ENCODE measurements at regions not wholly inside any gene's neighbourhood (a gene's known extent, or its start where the extent isn't known, plus 50 kb on each side); places are given as distances from the start of the nearest gene placed in this dataset.
"Not testable (repeated sequence)": the region's sequence is repeated elsewhere in the genome, so short reads cannot be mapped to it uniquely, and the experiment has no call there.

- dilution Hi-C loops (cut with HindIII; ENCODE audit: low sequenced_read_pairs, unreplicated experiment) (no loop called here), in situ Hi-C loops (cut with MboI; ENCODE audit: low sequenced_read_pairs) (no loop called here), intact Hi-C loops (cut with micrococcal nuclease) (no loop called here)
- H3K14ac ChIP-seq (replicated peaks; ENCODE audit: low read depth, low read length): no peak overlapping the region
- no peak overlapping the region for H3K27ac ChIP-seq (ENCODE audit: insufficient read depth, low read length)
- H3K9ac ChIP-seq (ENCODE audit: low read depth, low read length): no peak overlapping the region
- no peaks in the 10 kb centered on the region for H3K27me3 ChIP-seq (ENCODE audit: control insufficient read depth, insufficient read depth, low read length)
- no peaks in the 10 kb centered on the region for H3K4me1 ChIP-seq (ENCODE audit: control insufficient read depth, insufficient read depth, low read length)
- H3K36me3 ChIP-seq (ENCODE audit: control insufficient read depth, insufficient read depth, low read length): no peaks in the 10 kb centered on the region
- H2AK9ac ChIP-seq (replicated peaks; ENCODE audit: low read depth, low read length, poor library complexity): no peak overlapping the region
- no peaks in the 10 kb centered on the region for H3K79me1 ChIP-seq (ENCODE audit: low read depth in 1 of 2, low read length in 2 of 2)
- TF ChIP-seq RCOR1 (IDR thresholded peaks at IDR 0.05; ENCODE audit: insufficient replicate concordance, low read length) (no peak), RFX5 (IDR thresholded peaks at IDR 0.05; ENCODE audit: low read depth, low read length) (no peak), POLR2A (IDR thresholded peaks at IDR 0.05; ENCODE audit: low read depth, low read length) (no peak), MAZ (IDR thresholded peaks at IDR 0.05; ENCODE audit: borderline replicate concordance, low read depth, low read length) (no peak), NFE2L2 (IDR thresholded peaks at IDR 0.05; ENCODE audit: low read depth, low read length) (no peak), CTCF (conservative IDR thresholded peaks at IDR 0.05; ENCODE audit: low read depth, low read length) (no peak)
- no peak overlapping the region for H3K4me2 ChIP-seq (ENCODE audit: low read depth, low read length)
- no peak overlapping the region for H3K4me3 ChIP-seq (ENCODE audit: insufficient read depth, low read depth, low read length)
- H4K5ac ChIP-seq (ENCODE audit: low read depth, low read length): no peak overlapping the region
- no peaks in the 10 kb centered on the region for H3K9me1 ChIP-seq (ENCODE audit: insufficient read depth, low read length)
- no TSS peak for BruUV-seq (replicated peaks)
- H2BK120ac ChIP-seq (ENCODE audit: low read depth, low read length): no peak overlapping the region
- 56% methylated on average over 6 of the region's 15 CpGs; no CpG with 5 or more reads in 1 of the 2 experiments for WGBS, 2 experiments (ENCODE audit: extremely low coverage in 2 of 2, insufficient read length in 1 of 2)
- DNase-seq (no peak), ATAC-seq (ENCODE audit: low read depth) (no peak)
- H2BK5ac ChIP-seq (ENCODE audit: low read depth, low read length, poor library complexity, severe bottlenecking): no peak overlapping the region
- H4K91ac ChIP-seq (ENCODE audit: insufficient read depth, low read depth, low read length): no peak overlapping the region
- H3K56ac ChIP-seq (ENCODE audit: extremely low read depth, insufficient read depth, low read length): no peak overlapping the region
- no peaks in the 10 kb centered on the region for H4K20me1 ChIP-seq (ENCODE audit: insufficient read depth, low read length)
- H2AFZ ChIP-seq (replicated peaks; ENCODE audit: low read length, poor library complexity): no peak overlapping the region
- no peak overlapping the region for H2AK5ac ChIP-seq (ENCODE audit: low read depth, low read length)
- no peak overlapping the region for H3K23ac ChIP-seq (ENCODE audit: low read depth, low read length)
- CTCF ChIA-PET: no interaction called here
- H3K18ac ChIP-seq (ENCODE audit: low read depth, low read length): no peak overlapping the region
- POLR2A ChIA-PET (ENCODE audit: unreplicated experiment): no interaction called here
- H4K8ac ChIP-seq (ENCODE audit: low read depth in 2 of 2, low read length in 2 of 2): no peak overlapping the region
- H3K4ac ChIP-seq (ENCODE audit: low read depth, low read length): no peak overlapping the region
- no peak overlapping the region for H2BK20ac ChIP-seq (ENCODE audit: low read depth, low read length)
- peaks cover 2% of the 10 kb centered on the region; the same call in 1 of the 2 replicates for H3K9me3 ChIP-seq (ENCODE audit: control insufficient read depth, insufficient read depth, low read length)
- no peak overlapping the region for H2BK15ac ChIP-seq (ENCODE audit: low read depth, low read length)
Measured at GRCh38 chr5:162685302-162685701, 617.7 kb downstream of the GABRG2 start.

GRCh38 chr5:162696272-162696671 is 628.7 kb downstream of the GABRG2 start:
- H3K9me1 ChIP-seq (ENCODE audit: insufficient read depth, low read length); H4K91ac ChIP-seq (ENCODE audit: insufficient read depth, low read depth, low read length); POLR2A ChIA-PET (ENCODE audit: unreplicated experiment); H3K4me2 ChIP-seq (ENCODE audit: low read depth, low read length); H2BK120ac ChIP-seq (ENCODE audit: low read depth, low read length); H3K27me3 ChIP-seq (ENCODE audit: control insufficient read depth, insufficient read depth, low read length); H2BK20ac ChIP-seq (ENCODE audit: low read depth, low read length); H2AK5ac ChIP-seq (ENCODE audit: low read depth, low read length); in situ Hi-C loops (cut with MboI; ENCODE audit: low sequenced_read_pairs); ATAC-seq (ENCODE audit: low read depth); H3K14ac ChIP-seq (replicated peaks; ENCODE audit: low read depth, low read length); H4K20me1 ChIP-seq (ENCODE audit: insufficient read depth, low read length); H3K56ac ChIP-seq (ENCODE audit: extremely low read depth, insufficient read depth, low read length); CTCF ChIA-PET; H3K36me3 ChIP-seq (ENCODE audit: control insufficient read depth, insufficient read depth, low read length); H3K27ac ChIP-seq (ENCODE audit: insufficient read depth, low read length); BruUV-seq (replicated peaks); H3K4ac ChIP-seq (ENCODE audit: low read depth, low read length); H3K79me1 ChIP-seq (ENCODE audit: low read depth in 1 of 2, low read length in 2 of 2); H3K18ac ChIP-seq (ENCODE audit: low read depth, low read length); H2BK5ac ChIP-seq (ENCODE audit: low read depth, low read length, poor library complexity, severe bottlenecking); H3K4me1 ChIP-seq (ENCODE audit: control insufficient read depth, insufficient read depth, low read length); H3K9ac ChIP-seq (ENCODE audit: low read depth, low read length); H2BK15ac ChIP-seq (ENCODE audit: low read depth, low read length); H2AFZ ChIP-seq (replicated peaks; ENCODE audit: low read length, poor library complexity); H4K8ac ChIP-seq (ENCODE audit: low read depth in 2 of 2, low read length in 2 of 2); H3K4me3 ChIP-seq (ENCODE audit: insufficient read depth, low read depth, low read length); H3K9me3 ChIP-seq (ENCODE audit: control insufficient read depth, insufficient read depth, low read length); dilution Hi-C loops (cut with HindIII; ENCODE audit: low sequenced_read_pairs, unreplicated experiment); intact Hi-C loops (cut with micrococcal nuclease); H2AK9ac ChIP-seq (replicated peaks; ENCODE audit: low read depth, low read length, poor library complexity); H4K5ac ChIP-seq (ENCODE audit: low read depth, low read length); DNase-seq; H3K23ac ChIP-seq (ENCODE audit: low read depth, low read length): not testable (repeated sequence)
- WGBS, 2 experiments (ENCODE audit: extremely low coverage in 2 of 2, insufficient read length in 1 of 2): 30% methylated on average over 2 of the region's 5 CpGs; no CpG with 5 or more reads in 1 of the 2 experiments

All from IMR-90 (cell line).